IPS DF 4.7 (cell line): ENCODE measurements at regions not wholly inside any gene's neighbourhood (a gene's known extent, or its start where the extent isn't known, plus 50 kb on each side); places are given as distances from the start of the nearest gene placed in this dataset.

Experiments used
- DNase-seq: peaks from one replicate; pipeline ENCODE4 v3.0.0-alpha.2; 2013; ENCODE audit warnings: low spot score; ENCODE audit errors: extremely low read depth

DNA sequence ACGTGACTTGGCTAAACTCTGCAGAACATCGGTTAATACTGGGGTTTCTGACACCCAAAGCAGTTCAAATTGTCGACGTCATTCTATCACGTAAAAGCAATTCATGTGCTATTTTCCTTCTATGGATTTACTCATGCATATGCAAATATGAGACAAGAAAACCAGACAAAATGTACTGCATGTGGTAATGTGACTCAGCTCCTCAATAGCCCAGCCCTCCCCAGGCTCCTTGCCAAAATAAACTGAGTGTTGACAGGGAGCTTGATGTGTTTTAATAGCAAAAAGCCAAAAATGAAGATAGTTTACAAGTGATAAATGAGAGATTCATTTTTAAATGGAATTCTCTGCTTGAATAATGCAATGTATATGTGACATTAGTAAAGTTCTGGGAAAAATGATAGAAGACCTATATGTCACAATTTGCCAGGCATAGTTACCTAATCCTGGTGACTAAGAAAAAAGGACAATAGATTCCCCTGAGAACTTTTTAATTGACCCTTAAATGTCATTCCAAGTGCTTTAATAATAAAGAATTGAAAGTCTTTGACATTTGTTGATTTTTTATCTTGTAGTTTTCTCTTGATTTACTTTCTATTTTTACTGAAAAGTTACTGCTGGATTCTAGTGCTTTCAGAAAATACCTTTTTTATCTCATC, 1700.6 kb upstream of the TENM3 start:
- DNase-seq: no peak

DNA sequence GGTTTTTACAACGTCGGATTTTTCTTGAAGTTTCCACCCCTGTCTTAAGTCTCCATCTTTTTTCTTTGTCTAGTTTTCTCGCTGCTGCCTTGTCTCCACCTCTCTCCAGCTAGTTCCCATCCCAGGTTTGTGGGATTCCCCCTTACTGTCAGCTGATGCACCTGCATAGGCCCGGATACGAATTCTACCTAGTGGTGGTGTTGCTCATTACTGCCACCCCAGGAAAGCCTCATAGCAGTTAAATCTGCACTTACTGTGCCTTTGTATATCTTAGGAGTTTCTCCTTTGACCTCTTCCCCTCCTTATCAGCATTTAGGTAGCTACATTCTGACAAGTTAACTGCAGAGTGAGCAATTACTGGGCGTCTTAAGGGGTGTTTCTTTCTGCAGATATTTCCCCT, 1693.1 kb upstream of the TENM3 start:
- DNase-seq: no peak

GRCh38 chr4:180557348-180557747, 1685.9 kb upstream of the TENM3 start:
- no peak for DNase-seq

DNA sequence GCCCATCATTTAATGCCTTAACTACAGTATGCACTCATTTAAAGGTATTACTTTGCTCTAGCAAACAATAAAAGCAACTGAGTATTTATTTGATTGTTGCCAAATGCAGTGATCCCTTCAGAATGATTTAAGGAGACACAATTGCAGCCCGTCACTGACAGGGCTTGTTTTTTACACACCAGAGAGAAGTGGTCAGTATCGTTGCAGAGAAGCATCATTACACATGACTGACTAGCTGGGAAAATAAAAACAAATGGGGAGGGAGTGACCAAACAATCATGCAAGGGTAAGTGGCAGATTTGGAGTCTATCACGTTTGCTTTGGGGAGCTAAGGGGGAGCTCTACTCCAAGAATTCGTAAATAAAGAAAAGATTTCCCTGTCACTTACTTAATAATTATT, 1685.3 kb upstream of the TENM3 start:
- no peak for DNase-seq

DNA sequence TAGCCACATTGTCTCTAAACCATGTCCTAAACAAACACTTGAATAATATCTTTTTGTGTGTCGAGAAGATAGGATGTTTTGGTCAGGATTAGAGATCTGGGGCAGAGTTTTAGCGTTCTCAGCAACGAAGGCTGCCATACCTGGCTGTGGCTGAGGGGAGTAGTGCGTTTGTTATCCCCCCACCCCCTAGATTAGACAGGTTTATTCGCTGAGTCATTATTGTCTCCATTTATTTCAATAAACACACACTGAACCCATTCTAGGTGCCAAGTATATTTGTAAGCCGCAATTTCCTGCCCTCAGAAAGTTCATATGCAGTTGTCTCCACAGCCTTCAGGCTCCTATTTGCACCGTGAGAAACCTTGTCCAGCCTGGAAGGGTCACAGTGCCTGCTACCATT, 1684.8 kb upstream of the TENM3 start:
- no peak for DNase-seq

DNA sequence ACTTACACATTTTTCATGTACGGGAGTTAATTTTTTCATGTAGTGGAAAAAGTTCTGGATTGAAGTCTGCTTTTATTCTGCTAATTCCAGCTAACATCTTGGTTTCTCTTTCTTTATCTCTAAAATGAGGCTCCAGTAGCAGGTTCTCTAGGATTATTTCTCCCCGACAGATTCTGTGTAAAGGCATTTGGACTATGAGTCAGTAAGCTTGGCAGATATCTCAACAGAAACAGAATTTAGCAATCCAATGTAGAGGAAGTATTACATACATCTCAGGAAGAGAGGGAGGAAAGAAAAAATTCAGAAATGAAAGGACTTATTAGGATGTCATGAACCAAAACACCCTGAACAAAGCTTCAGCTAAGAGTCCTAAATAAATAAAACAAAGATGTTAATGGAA, 1682.3 kb upstream of the TENM3 start:
- DNase-seq: no peak

- no peak for DNase-seq
These were observed 1679.2 kb upstream of the TENM3 start for GRCh38 chr4:180564026-180564425.

DNA sequence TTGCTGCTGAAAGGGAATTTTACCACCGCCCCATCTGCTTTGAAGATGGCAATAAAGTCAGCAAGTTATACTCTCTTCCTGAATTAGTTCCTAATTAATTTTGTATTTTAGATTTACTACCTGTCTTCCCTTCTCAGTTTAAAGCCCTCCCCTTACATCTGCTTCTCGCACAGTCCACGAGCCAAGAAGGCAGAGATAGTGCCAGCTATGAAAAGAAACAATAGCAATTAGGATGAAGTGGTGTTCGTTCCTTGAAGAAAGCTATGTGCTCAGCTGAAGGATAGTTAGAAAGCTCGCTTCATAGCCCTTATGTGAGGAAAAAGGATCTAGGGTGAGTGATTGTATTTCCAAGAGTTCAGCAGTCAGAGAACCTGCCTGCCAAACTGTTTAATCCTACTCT, 1678.8 kb upstream of the TENM3 start:
- DNase-seq: no peak

- no peak for DNase-seq
These were observed 1677.3 kb upstream of the TENM3 start for GRCh38 chr4:180565856-180566431.

DNA sequence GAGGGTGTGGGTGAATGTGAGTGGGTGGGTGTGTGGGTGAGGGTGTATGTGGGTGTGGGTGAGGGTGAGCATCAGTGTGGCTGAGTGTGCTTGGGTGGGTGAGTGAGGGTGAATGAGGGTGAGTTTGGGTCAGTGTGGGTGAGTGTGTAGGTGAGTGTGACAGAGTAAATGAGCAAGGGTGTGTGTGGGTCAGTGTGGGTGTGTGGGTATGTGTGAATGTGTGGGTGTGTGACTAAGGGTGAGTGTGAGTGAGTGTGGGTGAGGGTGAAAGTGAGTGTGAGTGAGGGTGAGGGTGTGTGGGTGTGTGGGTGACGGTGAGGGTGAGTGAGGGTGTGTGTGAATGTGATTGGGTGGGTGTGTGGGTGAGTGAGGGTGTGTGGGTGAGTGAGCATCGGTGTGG, 1676.7 kb upstream of the TENM3 start:
- DNase-seq: no peak

- no peak for DNase-seq
These were observed 1676.1 kb upstream of the TENM3 start for GRCh38 chr4:180567080-180567479.

DNA sequence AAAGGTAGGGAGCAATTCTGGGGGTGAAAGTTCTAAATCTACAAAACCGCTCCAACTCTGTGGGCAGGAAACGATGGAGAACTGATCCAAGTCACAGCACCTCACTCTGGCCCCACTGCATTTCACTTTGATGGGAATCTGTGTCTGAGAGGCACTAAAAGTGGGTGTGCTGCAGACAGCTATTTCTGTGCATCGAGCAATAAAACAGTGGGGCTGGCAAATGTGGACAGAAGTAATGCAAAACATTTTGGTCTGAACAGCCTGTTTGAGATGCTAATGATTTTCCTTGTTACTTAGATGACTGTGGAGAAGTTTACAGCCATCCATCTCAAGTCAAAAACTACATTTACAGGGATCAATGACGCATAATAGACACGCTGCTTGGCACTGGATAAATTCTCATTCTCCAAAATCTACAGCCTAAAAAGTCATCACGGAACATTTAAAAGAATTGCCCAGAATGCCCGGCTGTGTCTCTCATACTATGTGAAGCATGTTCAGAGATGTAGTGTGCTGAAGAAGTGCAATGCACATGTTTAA, 1671.6 kb upstream of the TENM3 start:
- DNase-seq: no peak

GRCh38 chr4:180578175-180578574, 1665.0 kb upstream of the TENM3 start:
- DNase-seq: no peak

GRCh38 chr4:180581061-180581460, 1662.1 kb upstream of the TENM3 start:
- DNase-seq: no peak

DNA sequence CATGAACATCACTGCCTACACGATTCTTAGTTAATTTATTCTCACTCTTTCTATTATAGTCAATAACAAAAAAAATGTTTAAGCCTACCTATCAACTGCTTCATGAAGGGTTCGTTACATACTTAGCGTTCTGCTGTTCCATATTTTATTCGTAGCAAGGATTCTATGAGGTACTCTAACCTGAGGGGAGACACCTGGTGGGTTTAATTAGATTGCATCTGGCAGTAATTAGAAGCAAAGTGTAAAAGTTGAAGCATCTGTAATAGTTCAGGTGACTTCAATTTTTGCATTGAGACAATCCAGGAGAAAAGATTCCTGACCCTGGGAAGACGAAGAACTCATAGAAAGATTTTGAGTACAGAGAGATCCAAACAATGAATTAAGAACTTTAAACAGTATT, 1655.8 kb upstream of the TENM3 start:
- DNase-seq: no peak

DNA sequence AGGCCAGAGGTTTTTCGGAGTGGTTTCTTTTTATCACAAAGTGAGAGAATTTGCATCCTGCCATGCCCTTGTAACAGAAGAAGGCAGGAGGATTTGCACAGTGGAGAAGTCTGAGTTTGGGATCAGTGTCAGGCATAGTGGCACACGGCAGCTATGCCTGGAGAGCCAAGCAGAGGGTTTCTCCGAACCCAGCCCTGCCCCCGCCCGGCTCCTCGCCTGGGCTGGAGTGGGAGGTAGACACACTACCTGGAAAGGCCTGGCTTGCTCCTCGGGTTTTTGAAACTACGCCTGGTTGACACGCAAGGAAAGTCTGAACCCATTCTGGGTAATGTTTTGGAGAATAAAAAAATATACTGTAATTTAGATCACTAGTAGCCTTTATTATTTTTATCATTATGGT, 1653.6 kb upstream of the TENM3 start:
- DNase-seq: no peak

DNA sequence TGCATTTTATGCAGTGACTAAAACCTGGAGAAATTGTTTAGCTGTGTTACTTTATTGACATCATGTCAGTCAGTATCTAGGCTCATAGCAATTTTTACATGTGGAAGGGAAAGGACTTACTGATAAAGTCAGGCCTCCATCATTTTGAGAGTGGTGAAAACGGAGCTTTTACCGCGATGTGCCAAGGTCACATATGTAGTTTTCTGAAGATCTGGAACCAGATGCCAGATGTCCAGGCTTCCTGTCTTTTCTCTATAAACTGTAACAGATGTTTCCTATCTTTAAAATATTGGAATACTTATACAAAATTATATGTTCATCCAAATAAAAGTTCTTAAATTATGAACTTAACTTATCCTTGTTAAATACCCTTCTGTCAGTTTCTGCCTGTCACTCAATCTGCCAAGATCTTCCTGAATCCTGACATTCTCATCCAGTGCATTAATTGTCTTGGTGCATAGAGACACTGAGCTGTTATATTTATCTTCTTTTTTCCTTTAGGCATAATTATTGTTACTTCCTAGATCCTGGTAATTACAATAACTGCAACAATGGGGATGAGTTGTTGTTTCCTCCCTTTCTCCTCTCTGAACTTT, 1646.2 kb upstream of the TENM3 start:
- no peak for DNase-seq

- DNase-seq: no peak
These were observed 1644.9 kb upstream of the TENM3 start for GRCh38 chr4:180598281-180598680.

DNA sequence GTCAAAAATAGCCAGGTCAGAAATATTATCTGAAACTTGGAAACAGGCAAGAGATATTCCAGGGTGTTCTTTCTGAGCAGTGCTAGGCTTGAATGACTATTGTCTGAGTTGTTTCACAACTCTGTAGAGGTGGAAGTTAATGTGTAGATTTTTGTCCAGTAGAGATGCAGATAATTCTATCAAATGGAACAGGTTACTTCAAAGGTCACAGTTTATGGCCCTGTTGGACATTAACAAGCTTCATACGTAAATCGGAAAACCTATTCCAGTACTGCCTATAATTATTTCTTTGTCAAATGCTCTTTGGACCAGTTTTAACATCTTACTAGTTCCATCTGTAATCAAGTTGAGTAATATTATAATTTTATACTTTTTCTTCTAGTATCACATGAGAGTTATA, 1639.4 kb upstream of the TENM3 start:
- no peak for DNase-seq

DNA sequence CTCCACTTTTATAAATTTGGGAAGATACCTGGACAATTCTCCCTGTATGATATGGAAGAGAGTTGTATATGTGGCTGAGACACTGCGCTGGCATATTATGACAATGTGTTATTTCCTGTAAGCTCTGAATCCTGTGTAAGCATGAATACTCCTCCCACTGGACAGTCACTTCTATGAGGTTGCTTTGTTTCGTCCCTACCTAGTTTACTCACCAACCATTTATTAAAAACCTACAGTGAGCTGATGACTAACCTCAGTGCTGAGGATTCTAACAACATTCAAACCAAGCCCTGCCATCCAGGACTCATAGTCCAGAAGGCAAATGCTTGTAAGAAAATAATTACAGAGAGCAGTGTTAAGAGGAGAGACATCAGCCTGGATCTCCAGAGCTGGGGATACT, 1632.9 kb upstream of the TENM3 start:
- no peak for DNase-seq

DNA sequence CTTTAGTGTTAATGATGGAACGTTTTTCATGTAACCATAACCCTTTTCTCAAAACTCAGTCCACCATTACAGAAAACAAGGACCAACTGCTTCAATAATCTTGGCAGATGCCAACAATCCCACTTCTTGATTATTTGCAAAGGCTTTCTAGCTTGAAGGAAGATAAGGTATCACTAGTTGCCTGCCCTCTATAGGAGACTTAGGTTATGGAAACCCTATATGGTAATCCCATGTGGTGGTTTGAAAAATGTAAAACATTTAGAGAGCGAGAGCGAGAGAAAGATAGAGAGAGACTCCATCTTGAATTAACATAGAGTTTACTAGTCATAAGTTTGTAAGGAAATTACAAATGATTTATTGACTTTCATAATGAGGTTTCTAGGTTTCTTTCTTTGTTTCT, 1627.5 kb upstream of the TENM3 start:
- DNase-seq: no peak

DNA sequence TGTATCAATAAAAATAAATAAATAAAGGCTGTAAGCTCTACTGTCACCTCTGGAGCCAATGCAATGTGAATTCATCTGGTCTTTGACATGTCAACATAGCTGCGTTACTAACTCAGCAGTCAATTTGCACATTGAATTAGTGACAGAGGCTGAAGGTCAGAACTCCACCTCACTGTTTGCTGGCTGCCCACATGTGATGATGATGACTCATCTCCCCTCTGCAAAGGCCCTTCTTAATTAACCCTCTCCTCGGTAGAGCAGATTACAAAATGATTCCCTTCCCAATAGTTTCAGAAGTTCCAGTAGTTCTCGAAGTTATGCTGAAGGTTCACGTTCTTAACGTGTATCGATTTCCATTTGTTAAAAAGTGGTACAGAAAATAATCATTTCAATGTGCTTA, 1626.0 kb upstream of the TENM3 start:
- no peak for DNase-seq

- no peak for DNase-seq
These were observed 1624.8 kb upstream of the TENM3 start for GRCh38 chr4:180618396-180618795.
